HL-60/S4 (cell line): ENCODE measurements at regions not wholly inside any gene's neighbourhood (a gene's known extent, or its start where the extent isn't known, plus 50 kb on each side); places are given as distances from the start of the nearest gene placed in this dataset.
"Not testable (repeated sequence)": the region's sequence is repeated elsewhere in the genome, so short reads cannot be mapped to it uniquely, and the experiment has no call there.

Source experiments
- in situ Hi-C: fragments of 300-500 bp; cut with MboI; formaldehyde crosslinking; loops from 2 replicates; pipeline ENCODE4 v1.14.3; 2022; ENCODE audit warnings: low sequenced_read_pairs

DNA sequence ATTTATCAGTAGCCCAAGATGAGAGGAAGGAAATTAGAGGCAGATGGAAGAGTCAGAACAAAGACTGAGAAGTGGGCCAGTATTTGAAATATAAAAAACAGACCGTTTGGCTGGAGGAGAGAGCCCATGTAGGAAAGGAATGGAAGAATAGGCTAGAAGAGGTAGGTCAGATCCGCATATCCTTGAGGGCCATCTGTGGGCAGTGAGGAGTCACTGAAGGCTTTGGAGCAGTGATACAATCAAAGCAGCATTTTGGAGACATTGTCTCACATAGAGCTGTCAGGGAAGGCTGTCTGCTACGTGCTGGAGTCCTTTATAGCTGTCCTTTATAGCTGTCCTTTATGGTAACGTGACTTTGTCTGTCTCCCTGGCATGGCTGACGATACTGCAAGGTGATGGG is 92.0 kb upstream of the VEPH1 start:
- in situ Hi-C loops = no loop called here

DNA sequence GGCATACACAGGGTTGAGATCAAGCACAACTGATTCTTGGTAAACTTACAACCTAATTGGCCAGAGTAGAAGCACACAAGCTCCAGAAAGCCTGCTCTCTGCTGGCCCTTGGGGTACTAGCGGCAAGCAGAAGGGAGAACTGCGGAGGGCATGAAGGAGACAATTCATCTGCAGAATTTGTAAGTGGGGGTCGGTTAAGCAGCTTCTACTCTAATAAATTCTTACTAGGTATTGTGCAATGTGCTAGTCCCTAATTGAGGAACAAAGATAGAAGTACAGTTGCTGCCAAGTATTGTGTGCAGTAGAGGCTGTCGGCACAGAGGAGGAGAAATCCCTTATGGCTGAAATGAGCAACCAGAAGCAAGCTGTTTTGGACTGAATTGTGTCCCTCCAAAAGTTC is 91.2 kb upstream of the VEPH1 start:
- in situ Hi-C loops = no loop called here

DNA sequence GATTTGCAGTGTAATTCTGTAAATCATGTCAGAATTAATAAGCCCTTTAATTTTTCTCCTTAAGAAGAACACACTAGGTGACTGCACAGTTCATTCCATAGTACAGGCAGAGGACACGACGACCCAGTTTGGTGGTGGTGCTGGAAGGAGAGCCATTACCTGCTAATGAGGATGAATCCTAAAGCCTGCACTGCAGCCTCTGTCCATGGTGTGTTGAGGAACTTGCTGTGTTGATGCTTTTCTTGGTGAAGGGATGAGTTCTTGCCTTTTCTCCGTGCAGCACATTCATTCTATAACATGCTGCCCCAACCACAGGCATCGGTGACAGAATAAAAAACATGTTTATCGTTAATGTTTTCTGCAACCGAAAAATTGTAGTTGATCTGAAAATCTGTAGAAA is 89.6 kb upstream of the VEPH1 start:
- in situ Hi-C loops = no loop called here

DNA sequence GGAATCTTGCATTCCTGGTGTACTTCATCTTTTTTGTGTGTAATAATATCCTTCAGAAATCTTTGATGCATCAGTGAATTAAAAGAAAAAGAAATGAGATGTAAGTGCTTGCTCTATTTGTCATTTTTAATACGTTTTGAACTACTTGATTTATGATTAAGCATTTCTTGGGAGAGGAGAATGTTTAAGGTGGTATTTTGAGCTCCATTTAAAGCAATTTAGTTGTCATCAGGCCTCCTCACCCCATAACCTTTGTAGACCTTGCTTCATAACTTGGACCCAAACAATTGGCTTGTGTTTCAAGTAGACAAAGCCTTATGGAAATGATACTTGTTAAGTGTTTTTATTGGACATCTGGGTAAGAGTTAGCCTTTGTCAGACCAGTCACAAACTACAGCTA is 87.1 kb upstream of the VEPH1 start:
- in situ Hi-C loops = no loop called here

DNA sequence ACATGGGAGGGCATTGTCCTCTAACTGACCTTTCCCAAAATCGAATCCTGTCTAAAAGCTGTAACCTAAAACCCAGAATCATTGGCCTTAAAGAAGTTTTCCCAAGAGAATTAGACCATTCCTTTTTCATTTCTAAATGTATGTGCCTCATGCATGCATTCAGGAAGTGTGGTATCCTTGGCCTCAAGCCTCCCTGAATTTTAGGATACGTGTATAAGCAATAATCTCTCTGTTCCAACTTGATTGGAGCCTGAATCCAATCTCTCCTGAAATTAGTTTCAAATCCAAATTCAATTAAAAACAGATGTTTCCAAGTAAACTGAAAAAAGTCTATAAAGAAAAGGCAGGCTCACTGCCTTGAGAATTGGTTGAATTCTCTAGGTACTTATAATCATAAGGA is 86.0 kb upstream of the VEPH1 start:
- in situ Hi-C loops = no loop called here

DNA sequence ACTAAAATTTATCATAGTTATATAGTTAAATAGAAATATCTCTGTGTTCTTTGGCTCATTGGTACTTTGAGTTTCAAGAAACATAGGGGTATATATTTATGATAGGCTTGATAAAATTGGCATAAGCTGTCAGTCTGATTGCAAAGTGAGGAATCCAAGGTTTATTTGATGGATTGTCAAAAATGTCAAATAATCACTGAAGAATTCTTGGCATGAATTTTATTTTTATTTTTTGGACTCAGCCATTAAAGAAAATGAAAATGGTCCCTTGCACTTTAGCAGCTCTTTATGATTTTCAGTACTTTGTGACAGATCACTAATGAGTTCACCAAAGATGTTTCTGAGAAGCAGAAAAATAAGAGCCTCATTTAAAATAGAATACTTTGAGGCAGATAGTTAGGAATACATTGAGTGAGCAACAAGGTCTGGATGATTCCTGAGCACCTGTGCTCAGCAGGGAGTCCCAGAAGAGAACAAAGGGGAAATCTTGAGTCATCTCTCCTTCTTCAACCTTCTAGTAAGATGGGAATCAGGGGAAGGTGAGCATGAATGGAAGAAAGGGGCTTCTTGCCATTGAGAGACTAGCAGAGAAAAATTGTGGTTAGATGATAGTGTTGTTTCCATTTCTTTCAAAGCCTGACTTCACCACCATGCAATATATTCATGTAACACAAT is 85.3 kb upstream of the VEPH1 start:
- in situ Hi-C loops = no loop called here

DNA sequence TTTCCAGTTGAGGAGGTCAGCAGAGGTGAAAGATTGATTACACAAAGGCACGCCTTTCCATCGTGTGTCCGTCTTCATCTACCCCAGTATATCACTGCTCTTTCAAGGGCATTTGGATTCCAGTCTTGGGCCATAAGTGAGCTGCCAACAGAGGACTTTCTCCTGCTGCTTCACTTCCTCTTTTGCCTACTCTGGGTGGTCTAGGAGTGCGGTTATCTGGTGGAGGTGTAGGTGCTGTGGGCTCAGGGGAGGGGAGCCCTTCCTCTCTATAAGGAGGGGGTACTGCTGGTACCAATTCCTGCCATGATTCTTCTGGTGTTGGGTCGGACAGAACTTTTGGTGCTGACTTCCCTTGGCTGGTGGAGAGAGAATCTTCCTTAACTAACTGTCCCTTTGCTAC is 83.1 kb upstream of the VEPH1 start:
- in situ Hi-C loops = no loop called here

DNA sequence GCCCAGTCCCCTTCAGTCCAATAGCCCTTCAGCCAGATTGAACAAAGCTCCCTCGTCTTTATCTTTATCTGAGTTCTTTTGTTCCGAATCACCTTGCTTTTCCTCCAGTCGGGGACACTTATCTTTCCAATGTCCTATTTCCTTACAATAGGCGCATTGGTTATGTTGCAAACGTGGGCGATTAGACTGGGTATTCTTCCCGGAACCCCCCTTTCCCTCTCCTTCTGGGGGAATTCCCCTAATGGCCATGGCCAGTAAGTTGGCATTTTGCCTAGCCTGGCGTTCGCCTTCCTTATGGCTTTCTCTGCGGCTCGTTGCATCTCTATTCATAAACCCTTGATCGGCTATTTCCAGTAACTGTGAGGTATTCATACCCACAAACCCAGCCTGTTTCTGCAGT is 82.2 kb upstream of the VEPH1 start:
- in situ Hi-C loops = no loop called here

DNA sequence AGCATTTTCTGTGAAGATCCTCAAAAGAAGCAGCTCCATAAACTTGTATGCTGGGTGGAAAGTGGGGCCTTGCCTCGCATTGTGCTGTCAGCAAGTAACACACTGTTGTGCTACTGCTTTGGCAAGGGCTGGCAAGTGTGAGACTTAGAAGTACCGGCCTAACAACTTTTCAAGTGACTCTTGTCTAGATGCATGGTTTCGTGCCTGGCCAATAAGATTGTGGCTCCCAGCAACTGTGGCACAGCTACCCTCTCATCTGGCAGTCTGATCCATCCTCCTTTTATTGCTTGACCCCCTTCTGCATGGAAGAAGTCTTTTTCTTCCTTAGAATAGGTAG is 79.4 kb upstream of the VEPH1 start:
- in situ Hi-C loops = no loop called here

DNA sequence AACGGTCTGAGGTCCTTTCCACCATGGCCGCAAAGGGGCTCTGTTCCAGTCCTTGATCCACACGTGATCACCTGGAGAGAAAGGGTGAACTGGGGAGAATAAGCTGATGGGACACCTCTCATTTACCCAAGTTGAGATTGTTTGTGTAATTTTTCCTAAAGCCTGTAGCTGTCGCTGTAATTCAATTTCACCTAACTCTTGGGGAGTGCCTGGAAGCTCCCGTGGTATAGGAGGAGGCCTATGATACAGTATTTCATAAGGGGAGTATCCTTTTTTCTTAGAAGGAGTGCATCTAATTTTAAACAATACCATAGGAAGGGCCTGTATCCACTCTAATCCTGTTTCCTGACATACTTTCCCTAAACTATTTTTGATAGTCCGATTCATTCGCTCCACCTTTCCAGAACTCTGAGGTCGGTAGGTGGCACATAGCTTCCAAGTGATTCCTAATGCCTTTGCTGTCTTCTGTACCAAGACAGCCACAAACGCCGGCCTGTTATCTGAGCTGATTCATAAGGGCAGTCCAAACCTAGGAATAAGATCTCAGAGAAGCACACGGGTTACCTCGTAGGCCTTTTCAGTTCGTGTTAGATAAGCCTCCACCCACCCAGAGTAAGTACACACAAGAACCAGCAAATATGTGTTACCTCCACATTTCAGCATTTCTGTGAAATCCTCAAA is 78.9 kb upstream of the VEPH1 start:
- in situ Hi-C loops = not testable (repeated sequence)

DNA sequence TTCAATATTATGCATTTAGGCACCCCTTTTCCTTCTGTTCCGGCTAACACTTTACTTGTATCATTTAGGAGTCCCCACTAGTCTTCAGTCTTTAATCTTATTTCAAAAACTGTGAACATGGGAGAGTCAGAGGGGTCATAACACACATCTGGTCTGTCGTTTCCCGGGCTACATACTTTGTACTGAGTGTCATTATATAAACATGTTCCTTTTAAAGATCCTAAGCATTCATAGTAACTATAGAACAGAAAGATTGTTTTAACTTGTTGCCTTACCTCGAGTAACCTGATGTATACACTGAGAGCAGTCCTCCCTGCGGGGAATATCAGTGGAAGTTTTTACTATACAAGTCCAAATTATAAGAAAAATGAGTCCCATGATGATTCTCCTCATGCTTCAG is 78.2 kb upstream of the VEPH1 start:
- in situ Hi-C loops = no loop called here

DNA sequence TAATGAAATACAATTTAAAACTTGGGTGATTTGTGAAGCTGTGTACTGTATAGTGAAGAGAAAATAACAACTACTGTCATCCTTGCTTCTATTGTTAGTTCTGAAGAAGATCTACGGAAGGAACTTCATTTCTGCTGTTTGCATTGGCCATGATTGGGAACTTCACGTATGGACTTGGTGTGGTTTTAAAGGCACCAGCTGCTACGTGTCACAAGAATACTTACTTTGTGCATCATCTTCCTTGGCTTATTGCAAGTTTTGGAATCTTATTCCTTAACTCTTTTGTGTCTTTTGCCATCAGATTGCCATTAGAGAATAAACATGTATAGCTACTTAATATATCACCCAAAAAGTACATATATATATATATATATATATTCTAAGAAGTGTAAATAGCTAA is 75.0 kb upstream of the VEPH1 start:
- in situ Hi-C loops = no loop called here

DNA sequence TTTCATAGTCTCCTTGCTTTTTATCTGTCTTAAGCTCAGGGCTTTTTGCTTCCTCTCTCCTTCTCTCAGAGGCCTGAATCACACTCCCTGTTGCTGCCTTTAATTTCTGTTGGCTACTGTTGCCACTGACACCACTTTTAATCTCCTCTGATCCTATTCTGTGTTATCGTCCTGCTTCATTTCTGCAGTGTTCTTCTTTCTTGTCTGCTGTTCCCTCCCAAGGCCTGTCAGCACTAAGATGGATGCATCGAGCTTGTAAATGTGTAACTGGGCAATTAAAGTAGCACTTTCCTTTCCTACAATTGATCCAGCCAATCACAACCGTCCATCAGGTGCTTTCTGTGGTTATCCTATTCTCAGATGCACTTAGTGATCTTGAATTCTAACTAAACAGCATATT is 71.3 kb upstream of the VEPH1 start:
- in situ Hi-C loops = no loop called here

DNA sequence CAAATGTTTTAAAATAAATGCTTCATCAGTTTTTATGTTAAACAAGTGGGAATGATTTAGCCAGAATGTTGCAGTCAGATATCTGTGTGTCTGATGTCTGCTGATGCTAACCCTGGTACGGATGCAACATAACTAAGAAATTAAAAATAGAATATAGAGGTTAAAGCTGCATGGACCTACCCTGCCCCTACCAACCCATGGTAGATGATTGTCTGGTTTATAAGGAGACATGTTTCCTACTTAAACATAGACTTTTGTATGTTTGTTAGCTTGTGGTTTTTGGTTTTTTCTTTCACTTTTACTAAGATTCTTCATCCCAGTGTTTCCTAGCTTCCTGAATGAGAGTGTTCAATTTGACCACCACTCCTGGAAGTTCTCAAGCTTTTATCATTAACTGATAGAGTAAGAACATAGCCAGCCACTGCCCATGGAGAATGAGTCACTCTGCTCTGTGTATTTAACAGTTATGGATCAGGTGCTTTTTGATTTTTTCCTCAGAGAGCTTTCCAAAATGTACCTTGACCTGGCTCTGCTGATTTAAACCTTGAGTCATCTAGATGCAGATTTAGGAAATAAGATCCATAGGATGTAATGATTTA is 70.7 kb upstream of the VEPH1 start:
- in situ Hi-C loops = no loop called here

DNA sequence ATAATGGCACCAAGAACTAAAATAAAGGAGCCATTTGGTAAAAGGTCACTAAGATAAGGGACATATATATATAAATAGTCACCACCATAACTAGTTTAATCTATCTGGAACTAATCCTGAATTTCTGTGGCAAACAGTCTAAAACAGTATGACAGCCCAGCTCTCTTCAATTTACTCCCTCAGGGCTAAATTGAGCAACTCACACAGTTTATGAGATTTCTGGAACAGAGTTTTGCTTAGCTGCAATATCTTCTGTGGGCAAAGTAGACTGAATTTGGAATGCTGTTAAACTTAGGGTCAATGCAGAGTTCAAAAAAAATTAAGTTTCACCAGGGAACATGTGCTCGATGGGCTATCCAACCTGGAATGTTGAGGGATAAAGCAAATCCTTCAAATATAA is 70.1 kb upstream of the VEPH1 start:
- in situ Hi-C loops = no loop called here

DNA sequence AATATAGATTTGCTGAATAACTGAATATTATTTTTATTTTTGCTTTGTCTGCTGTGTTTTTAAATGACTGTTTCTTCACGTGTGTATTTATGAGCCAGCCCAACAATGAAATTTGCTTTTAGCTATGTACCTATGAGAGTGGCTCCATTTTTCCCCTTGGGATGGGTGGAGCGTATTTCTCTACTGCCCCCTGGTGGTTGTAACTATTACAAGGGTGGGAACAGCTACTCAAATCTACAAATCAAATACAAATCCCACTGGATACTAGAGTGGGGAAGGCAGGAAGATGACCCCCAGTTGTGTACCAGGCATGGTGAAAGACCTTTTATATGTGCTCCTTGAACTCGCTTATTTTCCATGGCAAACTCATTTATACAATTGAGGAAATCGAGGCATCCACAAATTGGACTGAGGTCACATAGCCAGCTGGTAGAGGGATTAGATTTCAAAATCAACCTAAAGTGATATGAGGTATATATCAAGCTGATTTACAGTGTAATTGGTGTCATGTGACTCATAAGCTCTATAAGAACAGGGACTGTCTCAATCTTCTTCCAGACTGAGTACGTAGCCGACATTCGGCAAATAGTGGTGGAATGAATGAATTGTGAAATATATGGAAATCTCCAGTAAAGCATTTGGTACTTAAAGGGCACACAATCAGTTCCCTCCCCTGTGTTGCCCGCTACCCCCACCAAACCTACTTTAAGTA is 69.5 kb upstream of the VEPH1 start:
- in situ Hi-C loops = no loop called here

DNA sequence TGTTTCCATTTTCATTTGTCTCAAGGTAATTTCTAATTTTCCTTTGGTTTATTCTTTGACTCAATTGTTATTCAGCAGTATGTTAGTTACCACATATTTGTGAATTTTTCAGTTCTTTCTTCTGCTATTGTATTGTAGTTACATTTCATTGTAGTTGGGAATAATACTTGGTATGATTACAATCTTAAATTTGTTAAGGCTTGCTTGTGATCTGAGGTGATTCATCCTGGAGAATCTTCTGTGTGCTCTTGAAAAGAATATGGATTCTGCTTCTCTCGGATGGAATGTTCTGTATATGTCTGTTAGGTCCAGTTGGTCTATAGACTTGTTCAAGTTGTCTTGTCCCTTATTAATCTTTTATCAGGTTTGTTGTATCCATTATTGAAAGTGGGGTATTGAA is 63.4 kb upstream of the VEPH1 start:
- in situ Hi-C loops = no loop called here

DNA sequence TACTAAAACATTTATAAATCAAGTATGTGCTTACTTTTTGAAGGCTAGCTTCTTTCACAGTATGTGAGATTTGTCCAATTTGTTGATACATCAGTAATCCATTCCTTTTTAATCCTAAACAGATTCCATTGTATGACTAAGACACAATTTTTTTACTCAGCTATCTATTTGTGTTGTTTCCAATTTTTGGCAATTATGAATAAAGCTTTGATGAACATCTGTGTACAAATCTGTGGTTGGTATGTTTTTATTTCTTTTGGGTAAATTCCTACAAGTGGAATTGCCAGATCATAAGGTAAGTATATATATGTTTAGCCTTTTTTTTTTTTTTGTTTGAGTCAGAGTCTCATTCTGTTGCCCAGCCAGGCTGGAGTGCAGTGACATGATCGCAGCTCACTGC is 56.2 kb upstream of the VEPH1 start:
- in situ Hi-C loops = no loop called here
